ENCODE measurements at regions not wholly inside any gene's neighbourhood (a gene's known extent, or its start where the extent isn't known, plus 50 kb on each side); places are given as distances from the start of the nearest gene placed in this dataset.

- TF ChIP-seq CTCF (IDR thresholded peaks at IDR 0.05): no peak
- Mint-ChIP-seq H3K4me1 (peaks cover 17% of the 10 kb centered on the region), H3K36me3 (ENCODE audit: low read depth) (no peaks in the 10 kb centered on the region), H3K9me3 (no peaks in the 10 kb centered on the region), H3K4me3 (no peak overlapping the region), H3K27ac (no peak overlapping the region), H3K27me3 (peaks cover 13% of the 10 kb centered on the region)
- intact Hi-C loops (cut with micrococcal nuclease): no loop called here
- POLR2A ChIA-PET: interaction anchor here (1.2 kb wide), 1 partner anchor 73 kb away, joined by 4 read pairs; the partner anchor contains the start of genes ALG2 and SEC61B
- CTCF ChIA-PET: no interaction called here
- DNase-seq: no peak
- no peak for ATAC-seq (ENCODE audit: low read depth)
Observed at GRCh38 chr9:99294850-99295461, 72.9 kb downstream of the SEC61B start.

GRCh38 chr9:99296291-99296951, 74.3 kb downstream of the SEC61B start:
- Mint-ChIP-seq H3K27ac (peak overlapping the region; percentile 78), H3K4me1 (peaks cover 17% of the 10 kb centered on the region), H3K4me3 (peak overlapping the region; percentile 55), H3K27me3 (peaks cover 13% of the 10 kb centered on the region), H3K9me3 (no peaks in the 10 kb centered on the region), H3K36me3 (ENCODE audit: low read depth) (no peaks in the 10 kb centered on the region)
- DNase-seq: peak; percentile 45
- intact Hi-C loops (cut with micrococcal nuclease): no loop called here
- ChIA-PET POLR2A (interaction anchor here (0.8 to 1.8 kb wide), 8 partner anchors 9 to 528 kb away, joined by 3 to 6 read pairs (median 4); partner anchors contain the start of genes ALG2 and SEC61B), CTCF (interaction anchor here (1.0 to 1.2 kb wide), 2 partner anchors 30 to 65 kb away, joined by 3 to 4 read pairs; no protein-coding TSS in a partner anchor)
- ATAC-seq (ENCODE audit: low read depth): peak; percentile 79
- no peak for TF ChIP-seq CTCF (IDR thresholded peaks at IDR 0.05)

GRCh38 chr9:99298614-99299013, 76.5 kb downstream of the SEC61B start:
- Mint-ChIP-seq H3K27ac (no peak overlapping the region), H3K4me1 (peaks cover 18% of the 10 kb centered on the region), H3K4me3 (no peak overlapping the region), H3K27me3 (no peaks in the 10 kb centered on the region), H3K36me3 (ENCODE audit: low read depth) (no peaks in the 10 kb centered on the region), H3K9me3 (no peaks in the 10 kb centered on the region)
- TF ChIP-seq CTCF (IDR thresholded peaks at IDR 0.05): no peak
- POLR2A ChIA-PET: interaction anchor here (2.1 kb wide), 1 partner anchor 521 kb away, joined by 5 read pairs; no protein-coding TSS in a partner anchor
- DNase-seq (no peak), ATAC-seq (ENCODE audit: low read depth) (no peak)
- CTCF ChIA-PET: interaction anchor here (1.1 to 1.2 kb wide), 2 partner anchors 67 to 112 kb away, joined by 6 to 7 read pairs; no protein-coding TSS in a partner anchor
- intact Hi-C loops (cut with micrococcal nuclease): no loop called here

- ChIA-PET POLR2A (interaction anchor here (0.7 to 2.1 kb wide), 2 partner anchors 67 to 520 kb away, joined by 4 to 5 read pairs; no protein-coding TSS in a partner anchor), CTCF (interaction anchor here (1.0 to 1.1 kb wide), 2 partner anchors 68 to 113 kb away, joined by 5 to 7 read pairs; no protein-coding TSS in a partner anchor)
- TF ChIP-seq CTCF (IDR thresholded peaks at IDR 0.05): no peak
- Mint-ChIP-seq H3K27me3 (no peaks in the 10 kb centered on the region), H3K4me3 (no peak overlapping the region), H3K27ac (no peak overlapping the region), H3K4me1 (peaks cover 18% of the 10 kb centered on the region), H3K36me3 (ENCODE audit: low read depth) (no peaks in the 10 kb centered on the region), H3K9me3 (no peaks in the 10 kb centered on the region)
- DNase-seq: no peak
- intact Hi-C loops (cut with micrococcal nuclease): no loop called here
- no peak for ATAC-seq (ENCODE audit: low read depth)
Observed at GRCh38 chr9:99299211-99300102, 77.4 kb downstream of the SEC61B start.

Data from activated B cell treated with CpG ODN at 0.5 μM for 24 hours (primary cell).